GM18511 (cell line): ENCODE measurements at regions not wholly inside any gene's neighbourhood (a gene's known extent, or its start where the extent isn't known, plus 50 kb on each side); places are given as distances from the start of the nearest gene placed in this dataset.

ENCODE experiments used
- ATAC-seq: cut with Tn5 transposase; IDR thresholded peaks from one replicate; pipeline ENCODE4 v1.9.1; 2021; ENCODE audit warnings: mild to moderate bottlenecking, moderate library complexity; ENCODE audit not compliant: unreplicated experiment

DNA sequence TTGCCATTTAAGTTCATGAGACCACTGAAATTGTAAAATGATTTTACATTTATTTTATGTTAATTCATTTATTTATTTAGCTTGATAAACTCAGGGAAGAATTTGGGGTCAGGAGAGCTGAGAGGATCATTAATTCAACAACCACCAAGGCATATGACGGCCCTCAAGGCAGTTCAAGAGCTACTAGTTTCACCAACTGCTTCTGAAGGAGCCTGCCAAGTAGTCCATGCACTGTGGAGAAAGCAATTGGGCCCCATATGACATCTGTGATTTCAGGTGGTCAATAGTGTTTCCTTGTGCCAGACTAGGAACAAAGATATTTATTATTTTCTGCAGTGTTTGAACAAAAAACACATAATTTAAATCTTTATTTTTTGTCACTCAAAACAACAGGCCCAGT lies 236.4 kb downstream of the CASP12 start:
- ATAC-seq: no peak

DNA sequence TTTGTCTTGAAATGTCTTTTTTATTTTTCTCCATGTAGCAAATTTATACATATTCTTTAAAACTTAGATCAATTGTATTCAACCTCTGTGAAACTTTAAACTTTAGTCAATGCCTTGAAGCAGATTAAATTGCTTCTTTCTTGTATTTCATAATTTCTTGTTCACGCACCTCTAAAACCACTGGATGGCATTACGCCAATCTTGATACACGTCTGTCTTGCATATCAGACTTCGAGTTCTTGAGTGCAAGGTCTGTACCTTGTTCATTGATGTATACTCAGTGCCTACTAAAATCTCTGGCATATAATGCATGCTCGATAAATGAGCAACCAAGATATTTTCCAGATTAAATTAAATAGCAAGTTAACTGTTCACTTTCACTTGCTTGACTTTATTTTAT lies 236.8 kb downstream of the CASP12 start:
- no peak for ATAC-seq

DNA sequence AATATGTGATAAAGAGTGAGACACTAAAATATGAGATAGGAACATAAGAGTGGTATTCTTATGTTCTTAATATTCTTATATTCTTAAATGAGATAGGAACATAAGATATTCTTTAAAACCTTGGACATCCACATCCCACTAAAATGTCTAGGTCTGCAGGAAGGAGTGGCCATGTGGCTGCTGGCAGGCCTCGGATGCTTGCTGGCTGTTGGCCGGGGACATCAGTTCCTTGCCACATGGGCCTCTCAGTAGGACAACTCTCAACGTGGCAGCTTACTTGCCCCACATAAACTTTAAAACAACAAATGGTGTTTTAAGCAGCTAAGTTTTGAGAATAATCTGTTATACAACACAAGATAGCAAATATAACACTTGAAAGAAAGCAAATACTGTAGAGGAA lies 240.1 kb downstream of the CASP12 start:
- ATAC-seq: no peak

DNA sequence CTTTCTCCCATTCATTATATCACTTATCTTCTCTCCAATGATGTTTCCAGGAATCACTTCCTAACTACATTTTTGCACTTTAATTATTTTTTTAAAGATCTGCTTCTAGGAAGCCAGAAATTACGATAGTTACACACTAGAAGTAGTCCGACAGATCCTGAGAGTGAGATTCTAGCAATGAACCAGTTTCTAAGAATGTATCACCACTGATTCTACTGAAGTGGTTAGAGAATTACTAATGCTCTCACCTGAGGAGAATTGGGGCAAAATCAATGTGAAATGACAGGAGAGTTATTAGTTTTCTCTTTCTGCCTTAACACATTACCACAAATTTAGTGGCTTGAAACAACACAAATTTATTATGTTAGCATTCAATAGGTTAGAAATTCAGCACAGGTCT lies 241.2 kb downstream of the CASP12 start:
- no peak for ATAC-seq

DNA sequence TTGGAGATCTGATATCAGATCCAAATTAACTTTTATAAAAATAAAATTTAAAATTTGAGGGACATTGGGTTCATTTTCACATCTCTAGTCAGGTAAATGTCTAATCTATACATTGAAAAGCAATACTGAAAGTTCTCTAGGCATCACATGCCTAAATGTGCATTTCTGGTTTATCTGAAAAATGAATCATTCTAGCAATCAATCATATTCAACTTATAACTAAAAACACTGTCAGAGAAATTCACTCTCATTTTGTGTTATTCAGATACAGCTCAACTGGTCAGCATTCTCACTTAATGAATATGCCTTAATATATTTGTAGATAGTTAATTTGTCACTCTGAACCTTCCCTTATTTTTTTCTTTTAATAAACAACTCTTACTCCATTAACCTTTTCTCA lies 243.2 kb downstream of the CASP12 start:
- ATAC-seq: no peak

DNA sequence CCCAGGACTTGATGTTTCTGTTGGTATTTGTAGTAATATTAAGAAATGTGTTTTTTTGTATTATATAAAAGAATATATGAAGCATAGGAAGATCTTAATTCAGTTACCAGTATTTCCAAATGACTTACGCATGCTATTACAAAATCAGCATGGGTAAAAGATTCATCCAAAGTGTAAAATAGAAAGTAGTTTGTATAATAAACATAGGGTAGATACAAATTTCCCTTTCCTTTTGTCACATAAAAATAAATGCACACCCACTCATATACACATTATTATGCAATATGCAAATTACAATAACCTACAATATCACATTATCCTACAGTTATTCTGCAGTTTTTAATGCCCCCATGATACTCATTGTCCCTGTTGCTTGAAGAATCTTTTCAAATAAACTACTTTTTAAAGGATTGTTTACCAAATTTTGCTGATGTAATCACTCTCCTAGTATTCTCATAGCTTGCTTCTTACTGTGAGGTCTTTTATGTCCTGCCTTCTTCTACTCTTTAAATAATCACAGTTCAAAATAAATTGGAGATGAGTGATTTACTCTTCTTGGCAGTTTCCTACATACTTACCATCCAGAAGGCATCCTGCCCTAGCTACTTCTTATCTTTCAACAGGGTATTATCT lies 244.0 kb downstream of the CASP12 start:
- ATAC-seq: no peak

DNA sequence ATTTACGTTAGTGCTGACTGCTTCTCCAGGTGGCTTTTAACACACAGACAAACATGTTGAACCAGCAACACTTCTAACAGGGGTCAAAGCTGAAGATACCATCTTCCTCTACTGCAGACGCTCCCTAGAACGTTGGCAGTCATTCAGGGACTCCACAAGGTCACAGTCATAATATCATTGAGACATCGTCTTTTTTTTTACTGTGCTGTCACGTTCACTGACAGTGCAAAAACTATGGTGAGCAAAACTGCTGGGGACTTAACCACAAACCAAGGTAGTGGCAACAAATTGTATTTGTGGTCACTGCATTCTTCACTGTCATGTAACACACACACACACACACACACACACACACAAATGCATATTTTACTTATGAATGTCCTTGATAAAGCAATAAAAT lies 244.9 kb downstream of the CASP12 start:
- ATAC-seq: no peak

DNA sequence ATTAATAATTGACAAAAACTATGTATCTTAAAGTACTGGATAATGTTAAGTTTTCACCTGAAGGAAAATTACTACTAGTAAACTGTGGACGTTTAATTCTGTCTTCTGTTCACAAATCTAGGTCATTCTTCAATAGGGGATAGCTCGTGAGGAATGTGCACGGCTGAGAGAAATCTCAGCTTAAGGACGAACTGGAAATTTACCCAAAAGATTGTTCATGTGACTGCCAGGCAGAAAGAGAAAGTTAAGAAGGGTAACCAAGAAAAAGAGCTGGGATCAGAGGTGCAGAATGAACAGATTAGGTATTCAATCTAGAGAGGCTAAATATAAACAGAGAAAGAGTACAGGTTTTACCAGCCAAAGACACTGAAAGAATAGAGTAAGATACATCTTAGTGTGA lies 245.3 kb downstream of the CASP12 start:
- no peak for ATAC-seq

DNA sequence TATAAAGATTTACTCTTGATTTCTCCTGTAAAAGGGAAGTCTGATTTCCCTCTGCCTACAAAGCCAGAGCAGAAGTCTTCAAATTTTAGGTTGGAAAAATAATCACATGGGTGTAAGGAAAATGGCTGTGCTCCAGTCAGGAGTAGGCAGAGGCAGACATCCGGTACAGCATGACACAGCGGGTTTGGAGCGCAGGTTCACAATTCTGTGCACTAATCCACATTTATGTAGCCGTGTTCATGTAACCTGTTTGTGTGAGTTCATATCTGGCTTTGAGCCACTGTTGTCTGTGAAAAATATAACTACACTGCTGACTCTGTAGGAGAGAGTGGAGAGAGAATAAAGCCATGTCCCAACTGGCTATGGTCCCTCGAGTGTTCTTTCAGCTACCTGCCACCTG lies 248.0 kb downstream of the CASP12 start:
- ATAC-seq: no peak

DNA sequence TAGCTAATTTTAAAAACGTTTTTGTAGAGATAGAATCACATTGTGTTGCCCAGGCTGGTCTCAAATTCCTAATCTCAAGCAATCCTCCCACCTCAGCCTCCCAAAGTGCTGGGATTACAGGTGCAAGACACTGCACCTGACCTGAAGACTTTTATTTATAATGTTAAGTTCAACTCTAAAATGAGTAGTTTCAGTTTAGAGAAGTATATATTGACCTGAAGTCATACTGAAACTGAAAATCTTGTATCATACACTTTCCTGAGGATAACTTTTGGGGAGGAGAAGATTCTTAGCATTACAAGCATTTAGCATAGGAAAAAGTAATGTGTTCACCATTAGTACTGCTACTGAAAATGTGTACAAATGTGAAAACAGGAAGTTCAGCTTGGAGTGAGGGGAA lies 249.3 kb downstream of the CASP12 start:
- no peak for ATAC-seq

DNA sequence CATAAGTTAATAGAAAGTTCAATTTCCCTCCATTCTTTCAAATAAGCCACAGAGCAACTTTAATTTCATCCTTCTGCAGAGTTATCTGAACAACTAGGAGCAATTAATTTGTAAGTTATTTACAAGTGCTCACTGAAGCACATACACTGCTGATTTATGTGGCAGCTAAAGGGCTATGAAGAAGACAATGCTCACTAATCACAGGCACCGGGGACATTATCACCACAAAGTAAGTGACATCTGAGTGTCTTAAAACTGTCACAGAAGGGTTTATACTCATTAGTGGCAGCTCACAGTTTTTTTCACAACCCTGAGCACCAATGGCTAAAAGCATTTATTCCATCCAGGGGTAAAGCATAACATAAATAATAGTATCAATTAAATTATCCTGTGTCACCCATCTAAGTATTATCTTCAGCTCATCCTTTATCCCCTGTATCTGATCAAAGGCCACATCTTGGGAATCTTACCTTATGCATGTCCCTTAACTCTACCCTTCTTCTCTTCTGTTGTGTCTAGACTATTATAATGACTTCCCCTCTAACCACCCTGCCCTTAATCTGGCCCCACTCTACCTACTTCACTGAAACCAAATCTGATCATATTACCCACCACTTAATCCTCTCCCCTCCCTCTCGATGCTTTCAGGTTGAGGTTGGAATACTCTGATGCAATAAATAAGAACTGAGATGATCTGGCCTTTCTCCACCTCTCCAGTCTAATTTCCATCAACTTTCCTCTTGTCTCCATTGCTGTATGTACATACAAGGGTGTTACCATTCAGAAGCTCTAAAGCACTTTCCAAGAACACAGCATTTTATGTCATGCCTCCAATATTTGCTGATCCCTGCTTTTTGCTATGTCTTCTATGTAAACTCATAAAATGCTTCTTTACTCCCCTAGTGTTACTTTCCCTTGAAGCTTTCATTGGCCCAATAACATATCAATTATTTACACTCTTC lies 252.7 kb downstream of the CASP12 start:
- ATAC-seq: no peak

DNA sequence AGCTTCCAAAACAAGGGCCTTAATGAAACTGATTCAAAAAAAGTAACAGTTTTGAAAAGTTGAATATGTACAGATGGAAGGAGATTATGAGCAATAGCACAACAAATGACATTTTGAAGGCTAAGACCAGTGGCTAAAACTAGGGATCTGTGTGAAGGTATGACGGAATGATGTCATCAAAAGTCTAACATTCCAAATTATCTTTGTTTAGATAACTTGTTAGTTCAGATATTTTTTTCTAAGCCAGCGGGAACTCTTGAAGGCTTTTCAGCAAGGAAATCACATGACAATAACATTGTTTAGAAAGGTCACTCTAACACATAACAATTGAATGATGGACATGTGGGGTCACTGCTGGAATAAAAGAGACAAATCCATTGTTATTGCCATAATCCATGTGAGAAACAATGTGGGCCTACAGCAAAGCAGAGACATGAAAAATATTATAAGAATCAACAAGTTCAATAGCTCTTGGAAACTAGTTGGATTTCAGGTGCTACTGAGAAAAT lies 260.5 kb downstream of the CASP12 start:
- ATAC-seq: no peak

DNA sequence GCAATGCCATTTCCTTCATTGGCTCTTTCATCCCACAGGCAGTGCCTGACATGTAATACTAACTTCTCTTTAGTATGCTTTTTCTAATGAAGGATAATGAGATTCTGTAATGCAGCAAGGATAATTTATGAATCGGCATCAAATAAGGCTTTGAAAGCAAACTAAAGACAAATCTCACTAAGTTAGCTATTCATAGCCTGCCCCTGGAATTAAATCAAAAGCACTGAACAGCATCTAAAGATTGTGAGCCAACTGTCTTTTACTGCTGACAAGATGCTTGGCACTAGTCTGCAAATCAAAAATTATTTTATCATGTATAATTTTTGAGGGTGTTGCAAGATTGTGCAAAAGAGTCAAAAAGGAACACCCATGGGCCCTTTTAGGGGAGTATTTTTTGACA lies 265.0 kb downstream of the CASP12 start:
- ATAC-seq: no peak

DNA sequence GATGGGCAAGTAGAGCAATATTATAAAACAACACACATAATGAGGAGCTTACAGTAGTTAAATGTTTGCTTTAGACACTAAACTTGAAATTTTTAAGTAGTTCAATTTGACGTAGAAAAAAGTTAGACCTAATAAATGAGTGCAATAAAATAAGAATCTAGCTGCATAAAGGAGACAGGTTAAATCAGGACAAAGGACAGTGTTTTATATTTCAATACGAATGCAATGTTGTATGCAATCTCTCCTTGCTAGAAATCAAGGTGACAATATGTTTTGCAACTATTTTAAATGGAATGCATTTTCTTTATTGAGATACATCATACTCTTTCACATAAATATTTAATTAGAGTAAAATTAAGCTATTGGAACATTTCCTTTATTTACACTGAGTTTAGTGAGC lies 267.9 kb downstream of the CASP12 start:
- ATAC-seq: no peak

DNA sequence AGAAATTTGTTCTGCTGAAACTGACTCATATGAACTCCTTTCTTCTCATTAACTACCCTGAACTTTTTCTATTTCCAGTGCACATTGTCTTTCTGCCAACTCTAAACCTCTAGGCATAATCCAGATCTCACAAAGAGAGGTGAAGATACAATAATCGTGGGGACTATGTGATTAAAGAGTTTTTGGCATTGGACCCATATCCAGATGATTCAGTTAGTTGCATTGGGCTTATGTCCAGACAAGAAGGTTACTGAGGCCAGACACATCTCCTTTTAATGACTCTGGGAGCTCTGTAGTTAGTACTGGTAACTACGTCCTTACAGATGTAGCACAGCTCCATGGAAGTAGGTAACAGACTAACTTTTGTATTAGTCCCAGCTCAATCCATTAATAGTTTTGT lies 273.0 kb downstream of the CASP12 start:
- no peak for ATAC-seq

DNA sequence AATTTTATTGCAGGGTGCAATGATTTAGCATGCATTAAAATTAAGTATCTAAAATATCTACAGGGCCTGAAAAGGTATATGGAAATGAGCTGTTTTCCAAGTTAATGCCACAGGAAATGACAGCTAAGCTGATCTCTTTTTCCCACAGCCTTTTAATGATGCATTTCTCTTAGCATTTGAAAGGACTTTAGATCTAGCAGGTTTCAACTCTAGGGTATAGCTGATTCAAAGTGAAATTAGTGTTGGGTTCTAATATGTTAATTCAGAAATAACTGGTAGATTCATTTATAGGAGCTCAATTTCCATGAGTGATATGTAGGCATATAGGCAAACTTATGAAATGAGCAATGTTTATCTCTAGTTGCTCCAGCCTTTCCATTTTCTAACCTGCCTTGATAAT lies 274.2 kb downstream of the CASP12 start:
- ATAC-seq: no peak

DNA sequence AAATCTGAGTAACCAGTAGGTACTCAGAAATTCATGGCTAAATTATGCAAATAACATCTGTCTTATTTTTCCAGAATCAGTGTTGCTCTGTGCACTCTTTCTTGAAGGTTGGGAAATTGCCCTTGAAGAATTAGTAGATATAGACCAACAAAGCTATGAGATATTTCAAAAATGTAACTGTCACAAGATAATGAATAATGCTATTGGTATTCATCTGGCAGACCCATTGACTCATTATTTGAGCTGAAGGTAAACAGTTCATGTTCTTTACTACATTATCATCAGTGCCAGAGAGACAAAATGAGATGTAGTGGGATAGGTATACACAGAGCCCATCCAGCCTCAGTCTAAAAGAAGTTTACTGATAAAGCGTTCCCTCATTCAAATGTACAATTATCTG lies 274.7 kb downstream of the CASP12 start:
- no peak for ATAC-seq

DNA sequence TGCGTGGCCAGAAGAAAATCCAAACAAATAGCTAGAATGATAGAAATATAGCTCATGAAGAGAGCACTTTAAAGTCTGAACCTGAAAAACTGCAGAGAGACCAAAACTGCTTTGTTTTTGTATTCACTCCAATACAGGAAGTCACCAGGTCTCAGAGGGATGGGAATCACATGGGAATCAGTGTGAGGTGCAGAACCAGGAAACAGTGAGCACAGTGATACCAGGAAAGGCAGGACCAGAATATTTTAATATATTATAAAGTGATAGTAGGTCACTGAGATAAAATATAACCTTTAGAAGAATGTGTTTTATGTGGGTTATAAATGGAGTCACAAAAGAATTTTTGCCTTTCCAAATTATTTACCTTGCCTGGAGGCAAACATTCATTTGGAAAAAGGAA lies 277.3 kb downstream of the CASP12 start:
- ATAC-seq: no peak

DNA sequence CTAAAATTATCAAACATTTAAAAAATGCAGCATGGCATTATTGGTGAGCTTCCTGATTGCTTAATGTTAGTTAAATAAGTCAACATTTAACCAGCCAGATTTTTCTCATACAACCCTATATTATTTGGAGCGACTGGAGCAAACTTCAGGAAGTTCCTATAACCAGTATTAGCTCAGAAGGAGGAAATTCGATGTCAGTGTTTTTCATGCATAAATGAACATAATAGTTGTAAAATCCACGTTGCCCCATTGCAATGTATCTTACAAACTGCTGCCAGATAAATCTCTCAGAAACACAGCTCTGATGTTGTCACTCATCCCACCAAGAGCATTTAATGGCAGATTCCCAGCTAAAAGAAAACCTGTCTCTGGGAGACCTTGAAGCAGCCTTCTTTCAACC lies 278.5 kb downstream of the CASP12 start:
- no peak for ATAC-seq

DNA sequence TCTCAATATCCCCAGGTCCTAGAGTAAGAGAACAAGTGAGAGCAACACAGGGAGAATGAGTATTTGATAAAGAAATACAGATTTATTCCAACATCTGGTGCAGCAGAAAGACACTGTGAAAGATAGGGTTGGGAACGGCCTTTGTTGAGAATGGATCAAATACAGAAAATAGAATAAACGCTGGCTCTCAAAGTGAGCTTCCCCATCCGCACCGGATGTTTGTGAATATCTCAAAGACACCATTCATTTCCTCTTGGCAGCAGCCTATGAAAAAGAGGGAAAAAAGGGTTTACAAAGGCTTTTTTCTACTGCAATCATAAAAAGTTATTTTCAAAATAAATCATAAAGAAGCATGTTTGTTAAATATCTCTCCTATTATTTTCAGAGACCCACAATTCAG lies 279.3 kb downstream of the CASP12 start:
- no peak for ATAC-seq

DNA sequence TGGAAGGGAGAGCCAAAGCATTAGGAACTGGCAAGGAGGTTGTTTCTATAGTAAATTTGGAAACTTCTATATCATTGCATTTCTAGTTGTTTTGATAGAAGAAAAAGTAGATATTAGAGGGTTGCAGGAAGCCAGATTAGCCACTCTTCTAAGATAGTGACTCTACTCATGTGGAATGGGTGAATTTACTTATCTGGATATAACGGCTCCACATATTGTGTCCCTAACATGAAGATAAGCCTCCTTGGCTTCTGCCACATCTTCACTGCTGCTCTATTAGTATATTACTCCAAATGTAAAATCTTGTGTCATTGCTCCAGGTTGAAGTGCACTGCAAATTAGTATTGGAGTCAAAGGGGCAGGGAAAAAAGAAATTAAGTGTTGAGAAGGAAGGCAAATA lies 283.3 kb downstream of the CASP12 start:
- no peak for ATAC-seq

DNA sequence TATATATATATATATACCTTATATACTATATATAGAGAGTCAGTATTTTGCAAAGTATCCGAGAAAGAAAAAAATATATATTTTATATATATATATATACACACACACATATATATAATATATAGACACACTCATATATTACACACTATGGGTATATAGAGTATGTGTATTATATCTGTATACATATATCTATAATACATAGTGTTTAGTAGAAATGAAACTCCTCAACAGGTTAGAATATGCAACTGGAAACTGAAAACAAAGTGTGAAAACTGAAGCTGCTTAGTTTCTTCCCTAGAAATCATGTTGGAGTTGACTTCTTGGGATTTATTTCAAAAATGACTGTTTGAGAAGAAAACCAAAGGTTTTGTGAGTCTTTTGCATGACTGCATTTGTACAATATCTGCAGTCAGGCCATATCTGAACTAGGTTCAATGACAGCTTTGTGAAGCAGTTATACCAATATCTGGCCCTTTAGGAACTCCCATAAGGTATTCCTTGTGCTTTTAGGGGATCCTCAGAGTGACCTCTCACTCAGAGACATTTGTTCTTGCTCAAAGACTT lies 284.1 kb downstream of the CASP12 start:
- ATAC-seq: no peak
